ENCODE measurements at regions not wholly inside any gene's neighbourhood (a gene's known extent, or its start where the extent isn't known, plus 50 kb on each side); places are given as distances from the start of the nearest gene placed in this dataset.

- no peak for TF ChIP-seq ESRRA (CRISPR knock-in tag; IDR thresholded peaks at IDR 0.05; ENCODE audit: borderline replicate concordance)
- TF ChIP-seq AR (CRISPR knock-in tag; IDR thresholded peaks at IDR 0.05) = no peak
- TF ChIP-seq ERG (CRISPR knock-in tag; IDR thresholded peaks at IDR 0.05) = no peak
- no peak for TF ChIP-seq ZSCAN18 (CRISPR knock-in tag; IDR thresholded peaks at IDR 0.05)
- TF ChIP-seq MXD4 (CRISPR knock-in tag; IDR thresholded peaks at IDR 0.05; ENCODE audit: borderline replicate concordance) = no peak
- TF ChIP-seq MAX (CRISPR knock-in tag; IDR thresholded peaks at IDR 0.05) = no peak
- no peak for TF ChIP-seq ZNF138 (CRISPR knock-in tag; conservative IDR thresholded peaks at IDR 0.05)
- no peak for TF ChIP-seq ARID4B (CRISPR knock-in tag; IDR thresholded peaks at IDR 0.05; ENCODE audit: borderline replicate concordance)
- TF ChIP-seq ATF3 (CRISPR knock-in tag; conservative IDR thresholded peaks at IDR 0.05) = no peak
- TF ChIP-seq SOX15 (CRISPR knock-in tag; IDR thresholded peaks at IDR 0.05) = no peak
Observed at GRCh38 chr20:11375966-11376365, 541.7 kb upstream of the BTBD3 start (continued).

GRCh38 chr20:11376420-11376819 is 541.3 kb upstream of the BTBD3 start:
- Mint-ChIP-seq H3K27me3 (ENCODE audit: low read depth) (no peaks in the 10 kb centered on the region), H3K27ac (no peak overlapping the region), H3K4me3 (no peak overlapping the region), H3K36me3 (peaks cover 9% of the 10 kb centered on the region), H3K4me1 (peaks cover 45% of the 10 kb centered on the region), H3K9me3 (peaks cover 17% of the 10 kb centered on the region)
- ChIA-PET CTCF (no interaction called here), POLR2A (no interaction called here)
- no peak for TF ChIP-seq JUN (CRISPR knock-in tag; IDR thresholded peaks at IDR 0.05)
- no peak for TF ChIP-seq ZNF138 (CRISPR knock-in tag; conservative IDR thresholded peaks at IDR 0.05)
- TF ChIP-seq PRDM15 (CRISPR knock-in tag; IDR thresholded peaks at IDR 0.05) = no peak
- no peak for TF ChIP-seq EMX1 (CRISPR knock-in tag; IDR thresholded peaks at IDR 0.05)
- TF ChIP-seq MXD4 (CRISPR knock-in tag; IDR thresholded peaks at IDR 0.05; ENCODE audit: borderline replicate concordance) = no peak
- no peak for TF ChIP-seq NFYB (CRISPR knock-in tag; conservative IDR thresholded peaks at IDR 0.05; ENCODE audit: low read depth)
- no peak for TF ChIP-seq ATF3 (CRISPR knock-in tag; conservative IDR thresholded peaks at IDR 0.05)
- TF ChIP-seq SMAD4 (CRISPR knock-in tag; IDR thresholded peaks at IDR 0.05) = no peak
- no peak for TF ChIP-seq CREM (CRISPR knock-in tag; IDR thresholded peaks at IDR 0.05)
- TF ChIP-seq GTF2I (CRISPR knock-in tag; conservative IDR thresholded peaks at IDR 0.05) = no peak
- TF ChIP-seq CDX4 (CRISPR knock-in tag; IDR thresholded peaks at IDR 0.05; ENCODE audit: borderline replicate concordance) = no peak
- TF ChIP-seq ZNF423 (CRISPR knock-in tag; IDR thresholded peaks at IDR 0.05) = no peak
- TF ChIP-seq NR2C2 (CRISPR knock-in tag; IDR thresholded peaks at IDR 0.05) = no peak
- DNase-seq (ENCODE audit: low spot score) = no peak
- ATAC-seq = no peak
